Fibroblast of the conjunctiva (primary cell): ENCODE measurements at regions not wholly inside any gene's neighbourhood (a gene's known extent, or its start where the extent isn't known, plus 50 kb on each side); places are given as distances from the start of the nearest gene placed in this dataset.
"Not testable (repeated sequence)": the region's sequence is repeated elsewhere in the genome, so short reads cannot be mapped to it uniquely, and the experiment has no call there.

Experiments
- DNase-seq: peaks from one replicate; pipeline ENCODE4 v3.0.0-alpha.2; 2010; ENCODE audit warnings: low read depth

DNA sequence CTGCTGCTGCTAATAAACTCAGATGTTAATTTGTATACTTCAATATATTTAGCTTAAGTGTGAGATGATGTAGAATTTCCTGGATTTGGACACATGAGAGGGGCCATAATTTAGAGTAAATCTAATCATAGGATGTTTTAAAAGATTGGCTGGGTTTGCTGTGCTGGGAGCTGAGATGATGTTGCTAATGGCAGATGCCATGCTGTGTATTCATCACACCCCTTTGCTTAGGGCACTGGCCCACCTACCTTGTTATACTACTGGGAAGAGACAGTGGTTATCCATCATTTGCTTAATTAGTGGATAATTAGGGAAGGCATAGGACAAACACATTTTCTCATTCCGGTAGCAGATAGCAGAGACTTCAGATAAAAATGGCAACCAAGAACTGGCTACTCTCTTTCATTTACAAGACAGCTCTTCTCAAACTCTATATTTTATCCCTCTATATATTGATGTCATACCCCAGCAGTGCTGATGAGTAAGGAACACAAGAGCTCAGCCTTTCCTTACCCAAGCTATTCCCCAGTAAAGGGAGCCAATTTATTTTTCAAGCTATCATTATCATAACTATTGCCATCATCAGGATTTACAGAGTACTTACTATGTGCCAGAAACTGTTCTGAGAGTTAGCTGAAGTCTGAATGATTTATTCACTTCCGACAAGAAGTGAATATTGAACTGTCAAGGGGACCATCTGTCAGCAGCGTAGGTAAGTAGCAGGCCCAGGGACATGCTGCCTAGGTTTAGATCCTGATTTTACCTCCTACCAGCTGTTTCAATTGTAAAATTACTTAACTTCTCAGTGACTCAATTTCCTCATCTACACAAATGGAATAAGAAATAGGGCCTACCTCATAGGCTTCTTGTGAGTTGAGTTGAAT lies 204.6 kb upstream of the FLRT2 start:
- DNase-seq: no peak

DNA sequence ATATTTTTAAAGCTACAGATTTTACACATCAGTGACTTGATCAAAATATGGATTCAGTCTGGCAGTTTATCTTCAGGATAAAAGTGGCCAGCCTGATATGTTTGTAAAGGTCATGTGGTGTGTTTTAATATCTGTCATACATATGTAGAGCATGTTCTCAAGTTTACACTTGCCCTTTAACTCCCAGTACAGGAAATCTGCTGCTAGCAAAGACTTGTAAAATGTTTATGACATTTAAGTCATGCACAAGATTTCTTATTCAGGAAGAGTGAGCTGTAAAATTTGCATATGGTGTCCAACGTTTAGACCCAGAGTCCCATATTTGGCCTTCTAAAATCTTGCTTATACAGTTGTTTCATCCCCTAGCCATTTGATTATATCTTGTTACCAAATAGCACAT lies 197.5 kb upstream of the FLRT2 start:
- no peak for DNase-seq

DNA sequence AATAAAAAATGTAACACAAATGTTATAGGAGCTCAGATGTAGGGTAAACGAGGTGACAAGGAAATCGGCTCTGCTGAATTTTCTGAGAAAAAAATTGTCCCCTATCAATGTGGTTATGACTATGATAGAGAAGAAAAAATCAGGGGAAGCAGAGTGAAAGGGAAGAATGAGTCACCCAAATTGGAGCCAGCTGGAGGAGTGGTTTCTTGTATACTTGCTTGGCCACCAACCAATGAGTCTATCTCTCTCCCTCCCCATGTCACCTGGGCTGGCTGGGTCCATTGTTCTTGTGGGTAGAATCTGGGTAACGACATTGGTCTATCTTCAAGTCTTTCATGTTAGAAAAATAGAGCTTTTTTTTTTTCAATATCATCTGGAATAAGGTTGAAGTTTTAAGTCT lies 196.6 kb upstream of the FLRT2 start:
- DNase-seq: no peak

DNA sequence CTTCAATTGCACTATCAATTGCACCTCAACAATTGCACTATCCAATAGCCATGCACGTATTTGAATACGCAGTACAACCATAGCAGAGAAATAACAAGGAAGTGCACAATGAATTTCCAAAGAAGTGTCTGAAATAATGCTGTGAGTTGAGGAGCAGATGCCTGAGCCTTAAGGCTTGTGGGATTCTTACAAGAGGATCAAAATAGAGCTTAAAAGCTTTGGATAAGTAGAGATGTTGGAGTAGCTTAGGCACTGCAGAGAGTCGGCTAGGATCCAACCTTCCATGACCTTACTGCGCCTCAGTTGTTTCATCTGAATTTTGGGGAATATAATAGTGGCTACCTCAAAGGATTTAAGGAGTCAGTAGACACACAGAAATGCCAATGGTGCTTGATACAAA lies 196.1 kb upstream of the FLRT2 start:
- DNase-seq: no peak

DNA sequence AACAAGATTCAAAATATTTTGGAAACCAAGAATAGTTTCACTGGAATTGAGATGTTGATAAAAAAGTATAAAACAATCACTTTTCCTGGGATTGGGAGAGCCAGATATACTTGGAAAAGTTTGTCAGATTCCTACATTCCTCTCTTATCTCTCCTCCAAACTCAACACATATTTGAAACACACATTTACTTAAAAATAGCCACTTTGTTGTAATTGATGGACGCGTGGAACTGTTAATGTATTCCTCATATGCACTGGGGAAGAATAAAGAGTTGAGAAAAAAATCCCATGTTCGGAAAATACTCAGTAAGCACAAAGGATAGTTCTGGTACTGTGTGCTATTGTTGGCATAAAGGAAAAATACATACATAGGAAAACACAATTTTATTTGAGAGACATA lies 195.6 kb upstream of the FLRT2 start:
- no peak for DNase-seq

DNA sequence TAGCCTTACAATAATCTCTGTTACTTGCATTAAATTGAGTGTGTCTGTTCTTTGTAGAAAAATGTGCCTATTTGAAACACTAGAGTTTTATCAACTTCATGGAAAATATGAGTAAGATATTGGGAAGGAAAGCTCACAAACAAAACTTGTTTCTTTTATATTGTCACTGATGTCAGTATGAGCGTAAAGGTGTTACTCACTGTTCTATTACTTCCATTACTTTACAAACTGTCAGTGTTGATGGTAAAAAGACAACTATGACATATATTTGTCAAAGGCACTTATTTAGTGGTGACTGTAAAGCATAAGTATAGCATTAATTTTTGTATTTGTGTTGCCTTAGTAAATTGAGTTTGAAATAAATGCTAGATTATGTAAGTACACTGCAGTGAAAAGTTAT lies 193.7 kb upstream of the FLRT2 start:
- DNase-seq: no peak

DNA sequence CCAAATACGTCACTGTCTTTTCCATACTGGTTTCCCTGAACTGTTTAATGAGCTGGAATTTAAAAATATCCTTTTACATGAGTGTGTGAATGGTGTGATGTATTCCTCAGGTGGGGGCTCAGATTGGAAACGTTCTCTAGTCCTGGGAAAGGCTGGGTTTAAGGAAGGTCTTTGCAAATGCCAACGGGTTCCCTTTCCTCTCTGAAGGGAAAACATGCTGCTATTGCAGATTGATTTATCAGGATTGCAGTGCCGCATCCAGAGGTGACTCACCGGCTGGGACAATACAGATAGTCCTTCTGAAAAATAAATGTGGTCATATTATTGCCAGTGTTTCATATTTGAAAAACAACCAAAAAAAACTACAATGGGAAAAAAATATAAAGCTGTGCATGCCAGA lies 193.1 kb upstream of the FLRT2 start:
- no peak for DNase-seq

DNA sequence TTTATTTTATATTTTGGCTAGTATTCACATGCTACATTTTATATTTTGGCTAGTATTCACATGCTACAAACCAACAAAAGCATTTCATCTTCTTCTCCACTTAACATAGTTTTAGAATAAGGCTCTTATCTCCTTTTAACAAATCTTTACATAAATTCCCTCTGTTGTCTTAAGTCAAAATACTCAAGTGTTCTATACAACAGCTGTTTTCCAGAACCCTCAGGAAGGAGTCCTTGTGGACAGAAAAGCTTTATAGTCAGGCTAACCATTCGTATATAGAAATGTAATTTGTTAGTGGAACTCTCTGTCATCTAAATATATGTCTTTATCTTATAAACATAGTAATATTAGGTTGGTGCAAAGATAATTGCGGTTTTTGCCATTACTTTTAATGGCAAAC lies 191.0 kb upstream of the FLRT2 start:
- no peak for DNase-seq

DNA sequence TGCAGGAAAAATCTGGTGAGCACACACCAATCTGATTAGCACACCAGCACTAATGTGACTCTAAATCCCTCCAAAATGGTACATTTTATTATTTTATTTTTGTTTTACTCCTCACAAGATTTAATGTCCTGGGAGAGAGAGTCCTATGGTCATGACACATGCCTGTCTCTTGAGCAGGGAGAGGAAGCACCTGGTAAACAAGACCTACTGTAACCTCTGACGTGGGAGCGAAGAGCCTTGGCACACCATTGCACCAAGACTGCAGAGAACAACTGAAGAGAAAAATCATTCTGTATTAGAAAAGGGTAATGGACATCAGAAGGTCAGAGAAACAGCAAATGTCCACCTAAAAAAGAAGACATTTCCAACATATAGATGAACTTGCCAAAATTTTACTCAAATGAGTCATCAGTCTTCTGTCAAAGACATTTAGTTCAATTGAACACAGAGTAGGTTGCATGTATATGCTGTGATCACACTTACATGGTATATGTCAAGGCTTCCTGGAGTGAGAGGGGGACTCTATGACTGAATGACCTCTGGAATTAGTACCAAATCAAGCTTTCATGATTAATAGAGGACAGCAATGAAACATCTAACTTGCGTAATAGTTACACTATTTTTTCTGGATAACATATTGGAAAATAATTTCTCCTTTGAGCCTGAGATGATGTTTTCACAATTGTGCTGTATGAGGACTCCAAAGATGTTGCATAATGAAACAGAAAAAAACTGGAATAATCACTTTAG lies 186.9 kb upstream of the FLRT2 start:
- no peak for DNase-seq

DNA sequence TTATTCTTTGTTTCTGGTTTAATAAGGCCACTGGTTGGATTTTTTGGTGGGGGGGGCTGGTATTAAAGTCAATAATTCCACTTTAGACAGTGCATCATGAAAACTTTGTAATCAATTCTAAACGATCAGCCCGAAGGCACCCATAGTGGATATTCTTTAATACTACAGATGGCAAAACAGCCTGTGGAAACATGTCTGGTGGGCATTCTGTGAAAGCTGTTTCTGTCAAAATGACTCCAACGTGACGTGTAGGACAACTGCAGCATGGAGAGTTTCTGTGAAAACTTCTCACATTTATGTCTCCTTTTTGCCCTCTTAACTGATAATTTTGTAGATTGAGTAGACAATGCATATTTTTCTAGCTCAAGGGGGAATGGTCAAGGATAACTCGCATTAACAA lies 185.8 kb upstream of the FLRT2 start:
- no peak for DNase-seq

DNA sequence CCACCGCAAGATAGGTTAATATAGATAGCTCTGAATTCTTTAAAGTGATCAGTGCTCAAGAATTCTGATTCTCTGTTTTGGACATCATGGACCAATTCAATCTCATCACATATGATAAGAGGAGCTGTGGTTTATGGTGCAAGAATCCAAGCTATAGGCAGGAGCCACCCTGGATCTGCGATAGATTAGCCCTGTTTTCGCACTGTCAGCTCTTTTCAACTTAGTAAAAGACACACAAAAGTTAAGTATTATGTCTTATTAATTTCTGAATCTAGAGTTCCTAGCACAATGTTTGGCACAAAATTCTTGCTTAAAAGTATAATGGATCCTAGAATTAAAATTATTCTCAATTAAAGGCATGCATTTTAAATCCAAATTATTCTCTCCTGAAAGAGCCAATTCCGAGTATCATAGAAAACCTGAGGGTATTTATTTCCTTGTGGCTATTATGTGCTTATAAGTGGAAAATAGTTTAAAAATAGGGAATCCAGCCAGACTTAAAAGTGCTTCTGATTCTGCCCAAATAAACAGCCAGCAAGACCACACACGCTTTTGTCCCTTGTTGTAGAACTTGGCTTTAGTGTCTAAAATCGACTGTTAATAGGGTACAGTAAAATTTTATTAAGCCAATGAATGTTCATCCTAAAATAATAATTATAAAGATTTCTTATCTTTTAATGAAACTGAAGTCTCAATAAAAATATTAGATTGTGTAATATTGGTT lies 184.9 kb upstream of the FLRT2 start:
- no peak for DNase-seq

DNA sequence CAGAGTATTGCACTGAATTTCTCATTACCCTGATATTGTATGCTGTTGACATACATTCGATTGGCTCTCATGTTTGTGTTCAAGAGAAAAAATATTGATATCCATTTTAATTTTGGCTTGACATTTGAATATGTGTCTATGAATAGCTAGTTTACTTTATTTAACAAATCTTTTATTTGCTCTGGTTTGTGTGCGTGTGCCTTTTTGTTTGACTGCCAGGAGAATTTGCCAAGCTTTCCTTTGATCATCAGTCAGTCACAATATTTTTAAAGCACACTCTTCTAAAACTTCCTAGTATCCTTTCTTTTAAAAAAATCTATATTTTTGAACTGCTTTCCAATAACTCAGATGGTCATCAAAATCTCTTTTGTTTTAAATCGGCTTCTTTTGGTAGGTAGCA lies 179.3 kb upstream of the FLRT2 start:
- DNase-seq: no peak

DNA sequence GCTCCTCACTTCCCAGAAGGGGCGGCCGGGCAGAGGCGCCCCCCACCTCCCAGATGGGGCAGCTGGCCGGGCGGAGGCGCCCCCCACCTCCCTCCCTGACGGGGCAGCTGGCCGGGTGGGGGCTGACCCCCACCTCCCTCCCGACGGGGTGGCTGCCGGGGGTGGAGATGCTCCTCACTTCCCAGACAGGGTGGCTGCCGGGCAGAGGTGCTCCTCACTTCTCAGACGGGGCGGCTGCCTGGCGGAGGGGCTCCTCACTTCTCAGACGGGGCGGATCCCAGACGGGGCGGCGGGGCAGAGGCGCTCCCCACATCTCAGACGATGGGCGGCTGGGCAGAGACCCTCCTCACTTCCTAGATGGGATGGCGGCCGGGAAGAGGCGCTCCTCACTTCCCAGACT lies 177.4 kb upstream of the FLRT2 start:
- not testable (repeated sequence) for DNase-seq

DNA sequence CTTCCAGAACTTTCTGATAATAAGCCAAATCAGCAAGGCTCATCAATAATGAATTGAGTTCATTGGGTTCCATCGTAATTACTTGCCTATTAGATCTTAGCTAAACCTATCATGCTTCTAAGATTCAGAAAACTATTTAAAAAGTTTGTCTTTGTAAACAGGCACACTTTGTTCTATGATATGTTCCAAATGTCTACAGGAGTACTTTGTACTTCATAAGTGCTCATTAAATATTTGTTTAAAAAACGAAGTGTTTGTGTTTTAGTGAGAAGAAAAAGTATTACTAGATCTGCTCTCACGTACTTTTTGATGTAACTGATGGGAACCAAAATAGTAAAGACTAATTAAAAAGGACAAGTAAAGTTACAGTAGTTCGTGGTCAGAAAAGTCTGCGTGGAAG lies 172.8 kb upstream of the FLRT2 start:
- DNase-seq: no peak

DNA sequence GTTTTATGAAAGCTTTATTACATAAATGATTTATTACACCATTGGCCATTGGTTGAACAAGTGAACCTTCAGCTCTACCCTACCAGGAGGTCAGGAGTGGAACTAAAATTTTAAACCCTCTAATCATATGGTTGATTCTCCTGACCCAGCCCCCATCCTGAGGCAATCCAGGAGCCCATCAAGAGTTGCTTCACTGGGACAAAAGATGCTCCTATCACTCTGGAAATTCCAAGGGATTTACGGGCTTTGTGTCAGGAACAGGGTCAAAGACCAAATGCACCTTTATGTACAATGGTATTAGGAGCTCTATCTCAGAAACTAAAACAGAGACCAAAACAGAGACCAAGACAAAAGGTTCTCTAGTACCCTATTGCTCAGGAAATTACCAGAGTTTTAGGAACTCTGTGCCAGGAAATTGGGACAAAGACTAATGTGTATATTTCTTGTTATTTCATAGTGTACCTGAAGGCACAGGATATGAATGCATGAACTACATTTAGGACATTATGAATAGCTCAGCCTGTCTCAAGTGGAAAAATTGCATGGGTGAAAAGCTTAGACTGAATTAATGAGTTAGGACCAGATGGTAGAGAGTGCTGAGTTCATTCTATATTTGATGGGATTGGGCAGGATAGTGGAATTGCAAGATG lies 171.7 kb upstream of the FLRT2 start:
- DNase-seq: no peak

DNA sequence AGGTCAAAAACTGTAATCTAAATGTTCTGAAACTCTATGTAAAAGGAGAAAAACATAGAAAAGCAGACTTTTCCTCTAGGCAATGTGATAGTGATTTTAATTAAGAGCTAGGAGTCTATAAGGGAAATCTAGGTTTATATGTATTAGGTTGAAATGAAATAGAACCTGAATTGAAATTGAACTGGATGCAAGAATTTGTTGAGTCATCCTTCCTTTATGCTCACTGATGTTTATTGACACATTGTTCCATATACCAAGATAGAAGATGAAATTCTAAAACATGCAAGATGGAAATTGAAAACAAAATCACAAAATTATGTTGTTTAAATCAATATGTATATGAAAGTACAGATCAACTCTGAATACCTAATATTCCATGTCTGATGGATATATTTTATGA lies 170.4 kb upstream of the FLRT2 start:
- no peak for DNase-seq

DNA sequence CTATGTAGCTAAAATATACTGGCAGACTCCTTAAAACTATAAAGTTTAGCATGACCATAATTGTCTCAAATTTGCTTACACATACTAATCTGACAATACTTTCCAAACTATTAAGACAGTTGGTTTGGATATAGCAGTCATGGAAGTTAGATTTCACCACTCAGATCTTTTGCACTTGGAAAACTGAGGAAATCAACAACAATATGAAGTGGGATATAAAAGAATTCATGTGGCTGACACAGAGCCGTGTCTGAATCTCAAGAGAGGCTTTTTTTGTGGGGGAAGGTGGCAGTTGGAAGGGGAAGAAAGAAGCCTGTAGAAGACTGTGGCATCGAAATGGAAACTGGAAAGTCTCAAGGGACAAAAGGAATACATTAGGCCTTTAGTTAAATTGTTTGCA lies 166.6 kb upstream of the FLRT2 start:
- no peak for DNase-seq

DNA sequence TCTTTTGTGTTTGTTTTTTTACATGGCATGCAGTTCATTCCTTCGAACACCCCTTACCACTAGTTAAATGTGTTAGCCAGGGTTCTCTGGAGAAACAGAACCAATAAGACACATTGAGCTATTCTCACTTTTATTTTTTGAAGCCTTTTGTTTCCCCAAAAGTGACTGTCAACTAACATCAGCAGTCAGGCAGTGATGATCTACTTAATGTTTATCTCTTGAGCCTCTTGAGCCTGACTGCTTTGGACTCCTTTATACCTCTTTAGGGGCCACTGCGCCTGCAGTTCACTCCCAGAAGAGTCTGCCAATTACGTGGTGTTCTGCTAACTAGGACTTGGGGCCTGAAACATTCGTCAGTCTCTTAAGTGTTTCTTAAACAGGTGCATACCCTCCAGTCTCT lies 163.7 kb upstream of the FLRT2 start:
- DNase-seq: no peak

DNA sequence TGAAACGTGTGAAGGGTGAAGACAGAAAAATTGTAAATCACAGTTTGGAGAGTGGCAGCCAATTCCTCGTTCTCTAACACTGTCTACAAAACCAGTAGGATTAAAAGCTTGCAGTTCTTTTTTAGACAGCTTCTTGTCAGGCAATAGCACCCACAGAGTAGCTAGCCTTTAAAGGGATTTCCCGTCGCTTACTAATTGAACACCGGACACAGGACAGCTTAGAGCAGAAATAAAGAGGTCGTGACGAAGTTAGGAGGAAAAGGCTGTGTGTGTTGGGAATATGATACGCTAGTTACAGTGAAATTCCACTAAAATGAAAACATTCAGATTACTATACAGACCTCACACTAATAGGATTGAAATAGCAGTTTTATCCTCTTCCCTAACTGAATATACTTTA lies 149.1 kb upstream of the FLRT2 start:
- DNase-seq: peak; percentile 2

DNA sequence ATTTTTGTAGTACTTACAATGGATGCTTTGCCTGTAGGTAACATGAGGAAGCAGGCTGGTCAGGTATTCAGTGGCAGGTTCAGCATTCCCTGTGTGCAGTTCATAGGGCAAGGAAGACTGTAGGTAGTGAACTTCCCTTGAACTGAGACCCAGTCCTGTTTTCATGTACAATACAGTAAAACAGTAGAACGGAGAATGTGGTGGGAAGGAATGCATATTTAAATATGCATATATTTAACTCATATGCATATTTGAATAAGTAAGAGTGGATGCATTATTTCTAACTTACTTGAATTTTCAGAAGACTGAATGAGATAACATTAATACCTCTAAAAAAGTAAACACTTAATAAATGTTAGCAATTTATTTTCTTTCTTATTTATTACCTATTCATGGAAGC lies 147.6 kb upstream of the FLRT2 start:
- no peak for DNase-seq

DNA sequence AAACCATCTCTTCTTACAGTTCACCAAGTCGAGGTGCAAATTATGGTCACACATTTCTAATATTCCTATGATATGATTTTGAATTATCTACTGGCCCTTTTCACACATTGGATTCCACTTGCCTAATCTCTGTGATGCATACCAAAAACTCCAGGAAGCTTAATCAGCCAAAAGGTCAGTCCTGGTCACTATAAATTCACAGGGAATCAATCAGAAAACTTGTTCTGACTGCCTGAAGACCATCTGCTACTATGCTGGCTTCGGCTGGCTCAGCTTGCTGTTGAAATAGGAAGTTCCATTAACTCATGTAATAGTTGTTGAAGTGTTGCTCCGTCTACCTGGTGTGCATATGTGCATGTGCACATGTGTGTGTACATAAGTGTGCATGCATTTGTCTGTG lies 142.8 kb upstream of the FLRT2 start:
- no peak for DNase-seq

DNA sequence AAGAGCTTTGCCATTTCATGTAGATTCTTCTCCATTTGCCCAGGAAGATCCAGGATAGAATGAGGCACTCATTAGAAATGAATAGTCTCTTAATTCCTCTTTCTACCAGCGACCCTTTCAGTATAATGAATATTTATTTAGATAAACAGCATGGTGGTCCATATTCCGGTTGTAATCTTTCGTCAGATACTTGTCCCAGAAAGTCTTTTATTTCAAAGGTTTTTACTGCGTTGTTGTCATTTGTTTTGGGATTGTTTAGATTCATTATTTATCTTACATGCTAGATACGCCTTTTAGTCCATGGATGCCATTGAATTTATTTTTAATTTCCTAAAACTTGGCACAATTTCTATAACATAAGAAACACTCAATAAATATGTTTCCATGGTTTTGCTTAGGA lies 139.7 kb upstream of the FLRT2 start:
- DNase-seq: no peak

DNA sequence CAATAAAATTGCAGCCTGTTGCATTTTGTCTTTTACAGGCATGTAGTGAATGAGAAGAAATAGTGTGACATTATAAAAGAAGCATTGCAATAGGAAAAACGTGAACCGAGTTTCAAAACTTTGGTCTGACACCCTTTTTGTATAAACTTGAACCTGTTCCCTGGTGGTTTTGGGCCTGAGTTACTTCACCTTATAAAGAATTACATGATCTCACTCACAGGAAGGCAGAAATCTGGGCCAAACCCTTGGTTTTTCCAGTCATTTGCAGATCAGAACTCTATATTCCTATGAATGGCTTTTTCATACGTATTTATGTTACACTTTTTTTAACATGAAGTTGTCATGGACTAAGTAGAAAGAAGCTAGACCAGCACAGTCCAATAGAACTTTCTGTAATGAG lies 138.5 kb upstream of the FLRT2 start:
- DNase-seq: no peak
